ENCODE measurements at regions not wholly inside any gene's neighbourhood (a gene's known extent, or its start where the extent isn't known, plus 50 kb on each side); places are given as distances from the start of the nearest gene placed in this dataset.

DNA sequence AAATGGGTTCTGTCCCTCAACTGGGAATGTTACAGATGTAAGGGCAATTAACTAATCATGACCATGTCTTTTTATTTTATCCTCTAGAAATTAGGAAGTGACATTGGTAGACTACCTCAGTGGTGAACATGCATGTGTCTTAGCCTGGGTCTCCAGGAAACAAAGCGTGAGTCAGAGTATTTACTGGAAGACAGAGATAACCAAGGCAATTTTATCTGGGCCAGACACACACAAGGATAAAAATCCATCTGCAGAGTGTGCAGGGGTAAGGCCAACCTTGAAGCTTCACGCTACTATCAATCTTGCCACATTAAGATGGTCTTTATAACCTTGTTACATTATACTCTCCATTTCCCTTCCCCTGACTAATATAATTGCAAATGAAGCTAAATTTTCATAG is 487.5 kb downstream of the SUCLG1 start:
- DNase-seq (ENCODE audit: low read depth in 2 of 2) = no peak
- Histone ChIP-seq H3K36me3 (ENCODE audit: control insufficient read depth, insufficient read depth, low read length) (no peaks in the 10 kb centered on the region), H3K9ac (ENCODE audit: insufficient read depth, low read length) (no peak overlapping the region), H3K4me1 (ENCODE audit: control insufficient read depth, extremely low read depth, insufficient read depth, low read length) (no peaks in the 10 kb centered on the region), H2AFZ (ENCODE audit: low read length) (no peak overlapping the region), H3K27me3 (ENCODE audit: control insufficient read depth, insufficient read depth, low read length) (no peaks in the 10 kb centered on the region), H3K4me3 (replicated peaks in 1 of 4; ENCODE audit: control extremely low read depth in 1 of 4, insufficient read depth in 1 of 4, low read depth in 3 of 4, low read length in 4 of 4) (no peak overlapping the region), H3K27ac (ENCODE audit: insufficient read depth, low read length) (no peak overlapping the region), H4K20me1 (ENCODE audit: control insufficient read depth, extremely low read depth, insufficient read depth, low read length) (no peaks in the 10 kb centered on the region), H3K4me2 (ENCODE audit: extremely low read depth, insufficient read depth, low read length) (no peak overlapping the region), H3K9me3 (ENCODE audit: control insufficient read depth, insufficient read depth, low read depth, low read length) (no peaks in the 10 kb centered on the region), H3K79me2 (ENCODE audit: control insufficient read depth, insufficient read depth, low read length) (no peaks in the 10 kb centered on the region)
- TF ChIP-seq EZH2 (IDR thresholded peaks at IDR 0.05; ENCODE audit: low read length, missing control alignments) = no peak
- TF ChIP-seq, protein P1, sequence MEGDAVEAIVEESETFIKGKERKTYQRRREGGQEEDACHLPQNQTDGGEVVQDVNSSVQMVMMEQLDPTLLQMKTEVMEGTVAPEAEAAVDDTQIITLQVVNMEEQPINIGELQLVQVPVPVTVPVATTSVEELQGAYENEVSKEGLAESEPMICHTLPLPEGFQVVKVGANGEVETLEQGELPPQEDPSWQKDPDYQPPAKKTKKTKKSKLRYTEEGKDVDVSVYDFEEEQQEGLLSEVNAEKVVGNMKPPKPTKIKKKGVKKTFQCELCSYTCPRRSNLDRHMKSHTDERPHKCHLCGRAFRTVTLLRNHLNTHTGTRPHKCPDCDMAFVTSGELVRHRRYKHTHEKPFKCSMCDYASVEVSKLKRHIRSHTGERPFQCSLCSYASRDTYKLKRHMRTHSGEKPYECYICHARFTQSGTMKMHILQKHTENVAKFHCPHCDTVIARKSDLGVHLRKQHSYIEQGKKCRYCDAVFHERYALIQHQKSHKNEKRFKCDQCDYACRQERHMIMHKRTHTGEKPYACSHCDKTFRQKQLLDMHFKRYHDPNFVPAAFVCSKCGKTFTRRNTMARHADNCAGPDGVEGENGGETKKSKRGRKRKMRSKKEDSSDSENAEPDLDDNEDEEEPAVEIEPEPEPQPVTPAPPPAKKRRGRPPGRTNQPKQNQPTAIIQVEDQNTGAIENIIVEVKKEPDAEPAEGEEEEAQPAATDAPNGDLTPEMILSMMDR (conservative IDR thresholded peaks at IDR 0.05 in 1 of 2, IDR thresholded peaks at IDR 0.05 in 1 of 2; ENCODE audit: low read depth in 1 of 2, low read length in 2 of 2) = no peak

DNA sequence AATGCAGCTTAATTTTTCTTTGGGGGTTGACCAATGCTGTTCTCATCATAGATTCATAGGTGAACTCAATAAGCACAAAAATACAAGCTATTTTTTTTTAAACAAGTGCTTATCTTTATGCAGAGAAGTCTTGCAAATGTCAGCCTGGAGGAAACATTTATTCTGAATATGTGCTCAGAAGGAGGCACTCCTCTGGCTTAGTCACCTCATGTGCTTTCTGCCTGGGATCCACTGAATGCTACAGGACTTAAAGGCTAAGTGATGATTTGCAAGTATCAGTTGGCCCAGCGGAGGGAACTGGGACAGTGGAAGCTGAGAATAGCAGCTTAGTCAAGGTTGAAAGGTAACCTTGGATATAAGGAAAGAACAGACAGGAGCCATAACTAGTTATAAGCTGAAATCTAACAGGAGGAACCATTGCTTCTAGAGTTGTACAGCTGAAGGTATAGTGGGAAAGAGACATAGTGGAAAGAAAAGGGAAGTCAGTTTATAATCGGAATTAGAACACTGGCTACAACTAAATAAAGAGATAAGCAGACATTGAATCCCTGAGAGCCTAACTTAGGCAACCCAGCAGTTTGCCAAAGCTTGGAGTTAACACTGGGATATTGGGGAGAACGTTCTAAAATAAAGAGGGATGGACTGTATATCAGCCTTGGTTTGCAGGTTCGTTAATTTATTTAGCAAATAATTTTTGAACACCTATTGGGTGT is 488.7 kb downstream of the SUCLG1 start:
- Histone ChIP-seq H3K9me3 (ENCODE audit: control insufficient read depth, insufficient read depth, low read depth, low read length) (no peaks in the 10 kb centered on the region), H4K20me1 (ENCODE audit: control insufficient read depth, extremely low read depth, insufficient read depth, low read length) (no peaks in the 10 kb centered on the region), H3K9ac (ENCODE audit: insufficient read depth, low read length) (no peak overlapping the region), H3K4me1 (ENCODE audit: control insufficient read depth, extremely low read depth, insufficient read depth, low read length) (no peaks in the 10 kb centered on the region), H3K4me3 (replicated peaks in 1 of 4; ENCODE audit: control extremely low read depth in 1 of 4, insufficient read depth in 1 of 4, low read depth in 3 of 4, low read length in 4 of 4) (no peak overlapping the region), H3K27ac (ENCODE audit: insufficient read depth, low read length) (no peak overlapping the region), H3K4me2 (ENCODE audit: extremely low read depth, insufficient read depth, low read length) (no peak overlapping the region), H3K27me3 (ENCODE audit: control insufficient read depth, insufficient read depth, low read length) (no peaks in the 10 kb centered on the region), H2AFZ (ENCODE audit: low read length) (no peak overlapping the region), H3K36me3 (ENCODE audit: control insufficient read depth, insufficient read depth, low read length) (no peaks in the 10 kb centered on the region), H3K79me2 (ENCODE audit: control insufficient read depth, insufficient read depth, low read length) (no peaks in the 10 kb centered on the region)
- DNase-seq (ENCODE audit: low read depth in 2 of 2) = no peak
- no peak for TF ChIP-seq EZH2 (IDR thresholded peaks at IDR 0.05; ENCODE audit: low read length, missing control alignments)
- TF ChIP-seq, protein P1 (conservative IDR thresholded peaks at IDR 0.05 in 1 of 2, IDR thresholded peaks at IDR 0.05 in 1 of 2; ENCODE audit: low read depth in 1 of 2, low read length in 2 of 2) = no peak

DNA sequence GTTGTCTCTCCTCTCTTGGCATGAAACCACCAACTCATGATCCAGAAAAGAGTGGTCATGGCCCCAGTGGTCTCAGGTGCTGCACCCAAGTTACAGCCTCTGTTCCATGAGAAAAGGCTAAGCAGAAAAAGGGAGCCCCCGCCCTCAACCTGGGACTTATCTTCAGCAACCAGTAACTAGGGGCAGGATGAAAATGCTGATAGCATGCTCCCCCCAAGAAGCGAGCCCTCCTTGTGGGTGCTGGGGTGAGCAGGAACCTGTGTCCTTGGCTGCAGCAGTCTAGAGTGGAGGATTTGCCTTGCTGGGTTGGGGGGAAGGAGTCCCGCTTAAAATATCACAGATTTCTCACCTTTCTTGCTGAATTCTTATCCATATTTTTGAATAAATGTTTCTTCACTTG is 490.0 kb downstream of the SUCLG1 start:
- no peak overlapping the region for H2AFZ ChIP-seq (ENCODE audit: low read length)
- H3K9ac ChIP-seq (ENCODE audit: insufficient read depth, low read length) = no peak overlapping the region
- H3K27me3 ChIP-seq (ENCODE audit: control insufficient read depth, insufficient read depth, low read length) = no peaks in the 10 kb centered on the region
- no peak for DNase-seq (ENCODE audit: low read depth in 2 of 2)
- H3K36me3 ChIP-seq (ENCODE audit: control insufficient read depth, insufficient read depth, low read length) = no peaks in the 10 kb centered on the region
- H3K4me2 ChIP-seq (ENCODE audit: extremely low read depth, insufficient read depth, low read length) = no peak overlapping the region
- H3K27ac ChIP-seq (ENCODE audit: insufficient read depth, low read length) = no peak overlapping the region
- no peaks in the 10 kb centered on the region for H4K20me1 ChIP-seq (ENCODE audit: control insufficient read depth, extremely low read depth, insufficient read depth, low read length)
- TF ChIP-seq EZH2 (IDR thresholded peaks at IDR 0.05; ENCODE audit: low read length, missing control alignments) = no peak
- TF ChIP-seq, protein P1 (conservative IDR thresholded peaks at IDR 0.05 in 1 of 2, IDR thresholded peaks at IDR 0.05 in 1 of 2; ENCODE audit: low read depth in 1 of 2, low read length in 2 of 2) = no peak
- no peaks in the 10 kb centered on the region for H3K9me3 ChIP-seq (ENCODE audit: control insufficient read depth, insufficient read depth, low read depth, low read length)
- no peak overlapping the region for H3K4me3 ChIP-seq (replicated peaks in 1 of 4; ENCODE audit: control extremely low read depth in 1 of 4, insufficient read depth in 1 of 4, low read depth in 3 of 4, low read length in 4 of 4)
- H3K4me1 ChIP-seq (ENCODE audit: control insufficient read depth, extremely low read depth, insufficient read depth, low read length) = no peaks in the 10 kb centered on the region
- no peaks in the 10 kb centered on the region for H3K79me2 ChIP-seq (ENCODE audit: control insufficient read depth, insufficient read depth, low read length)

Data from fibroblast of lung (primary cell).